ENCODE measurements at regions not wholly inside any gene's neighbourhood (a gene's known extent, or its start where the extent isn't known, plus 50 kb on each side); places are given as distances from the start of the nearest gene placed in this dataset.

GRCh38 chr7:113410796-113411195, 292.4 kb upstream of the SMIM30 start:
- FAIRE-seq (no peak), ATAC-seq (no peak), DNase-seq (ENCODE audit: low read depth in 1 of 2, low spot score in 1 of 2) (no peak)
- ChIA-PET POLR2A (no interaction called here), CTCF (no interaction called here)
- Histone ChIP-seq H3K9me3 (no peaks in the 10 kb centered on the region), H3K4me3 (no peak overlapping the region), H3K4me2 (no peak overlapping the region), H3K4me1 (no peaks in the 10 kb centered on the region), H3K27ac (no peak overlapping the region)
- 29% methylated on average over 1 of the region's 1 CpG for WGBS (ENCODE audit: missing lambda C conversion rate)
- TF ChIP-seq TFCP2L1 (CRISPR knock-in tag; IDR thresholded peaks at IDR 0.05) (no peak), POLR2AphosphoS2 (conservative IDR thresholded peaks at IDR 0.05; ENCODE audit: low read length) (no peak), SMC3 (IDR thresholded peaks at IDR 0.05) (no peak), ELK1 (IDR thresholded peaks at IDR 0.05; ENCODE audit: low read depth, low read length) (no peak), CHD4 (IDR thresholded peaks at IDR 0.05; ENCODE audit: borderline replicate concordance) (no peak), CBX8 (IDR thresholded peaks at IDR 0.05) (no peak)

GRCh38 chr7:113408999-113409398, 290.6 kb upstream of the SMIM30 start:
- TF ChIP-seq ZSCAN20 (CRISPR knock-in tag; IDR thresholded peaks at IDR 0.05), result no peak
- no peaks in the 10 kb centered on the region for H3K9me3 ChIP-seq
- H3K4me1 ChIP-seq, result no peaks in the 10 kb centered on the region
- H3K27ac ChIP-seq, result no peak overlapping the region
- no peak for FAIRE-seq
- 0% methylated on average over 1 of the region's 1 CpG for WGBS (ENCODE audit: missing lambda C conversion rate)
- no peak for ATAC-seq
- no peak for DNase-seq (ENCODE audit: low read depth in 1 of 2, low spot score in 1 of 2)
- CTCF ChIA-PET, result no interaction called here
- H3K4me2 ChIP-seq, result no peak overlapping the region
- H3K4me3 ChIP-seq, result no peak overlapping the region
- POLR2A ChIA-PET, result no interaction called here

- ATAC-seq, result no peak
- Histone ChIP-seq H3K9me3 (no peaks in the 10 kb centered on the region), H3K27ac (no peak overlapping the region), H3K4me2 (no peak overlapping the region), H3K4me3 (no peak overlapping the region), H3K4me1 (no peaks in the 10 kb centered on the region)
- TF ChIP-seq CBX8 (IDR thresholded peaks at IDR 0.05) (no peak), NFE2L2 (conservative IDR thresholded peaks at IDR 0.05; ENCODE audit: low read length) (no peak), PBX3 (IDR thresholded peaks at IDR 0.05) (no peak), KDM1A (IDR thresholded peaks at IDR 0.05; ENCODE audit: low read depth) (no peak), USF2 (IDR thresholded peaks at IDR 0.05) (no peak), REST (IDR thresholded peaks at IDR 0.05) (no peak), EHF (CRISPR knock-in tag; IDR thresholded peaks at IDR 0.05) (no peak), CEBPB (IDR thresholded peaks at IDR 0.05) (no peak), JUN (IDR thresholded peaks at IDR 0.05) (no peak), HOXB5 (CRISPR knock-in tag; IDR thresholded peaks at IDR 0.05) (no peak), RAD21 (conservative IDR thresholded peaks at IDR 0.05 in 1 of 2, IDR thresholded peaks at IDR 0.05 in 1 of 2) (no peak), RNF2 (IDR thresholded peaks at IDR 0.05; ENCODE audit: borderline replicate concordance, low read depth) (no peak), CHD4 (IDR thresholded peaks at IDR 0.05; ENCODE audit: borderline replicate concordance) (no peak)
- DNase-seq (ENCODE audit: low read depth in 1 of 2, low spot score in 1 of 2), result no peak
- ChIA-PET CTCF (interaction anchor here (0.7 to 1.1 kb wide), 2 partner anchors 16 to 92 kb away, joined by 3 to 5 read pairs; no protein-coding TSS in a partner anchor), POLR2A (no interaction called here)
- no peak for FAIRE-seq
- WGBS (ENCODE audit: missing lambda C conversion rate), result 24% methylated on average over 4 of the region's 4 CpGs
Observed at GRCh38 chr7:113405296-113406056, 287.1 kb upstream of the SMIM30 start.

Measured in A549 (cell line).